Spinal cord (tissue), 9 donors: ENCODE measurements at regions not wholly inside any gene's neighbourhood (a gene's known extent, or its start where the extent isn't known, plus 50 kb on each side); places are given as distances from the start of the nearest gene placed in this dataset.

Experiments
- DNase-seq, 6 donors: peaks; one replicate each; pipeline versions ENCODE4 v3.0.0 to v3.0.0-alpha.2; 2013 to 2015; ENCODE audit warnings: low spot score in 6 of 6, low read depth in 4 of 6
- H3K27ac ChIP-seq: one replicate; pipeline ENCODE4 v1.5.1; 2013; ENCODE audit warnings: low read depth, low read length, control low read depth
- H3K27me3 ChIP-seq: one replicate; pipeline ENCODE4 v1.6.1; 2013; ENCODE audit warnings: low read length; ENCODE audit not compliant: control insufficient read depth, insufficient read depth
- H3K36me3 ChIP-seq: one replicate; pipeline ENCODE4 v1.6.1; 2013; ENCODE audit warnings: low read length; ENCODE audit not compliant: control insufficient read depth, insufficient read depth
- H3K4me1 ChIP-seq: one replicate; pipeline ENCODE4 v1.6.1; 2013; ENCODE audit warnings: low read length; ENCODE audit not compliant: control insufficient read depth, insufficient read depth
- H3K4me3 ChIP-seq: one replicate; pipeline ENCODE4 v1.5.1; 2013; ENCODE audit warnings: low read depth, low read length, control low read depth
- H3K9me3 ChIP-seq: one replicate; pipeline ENCODE4 v1.6.1; 2013; ENCODE audit warnings: low read length; ENCODE audit not compliant: control insufficient read depth, insufficient read depth
- WGBS: methylation state at CpG from one replicate; pipeline ENCODE4 v1.1.5; 2013; ENCODE audit warnings: missing lambda C conversion rate; ENCODE audit not compliant: insufficient coverage; 5-methylcytosine and 5-hydroxymethylcytosine counted together
- donor health status: healthy.

DNA sequence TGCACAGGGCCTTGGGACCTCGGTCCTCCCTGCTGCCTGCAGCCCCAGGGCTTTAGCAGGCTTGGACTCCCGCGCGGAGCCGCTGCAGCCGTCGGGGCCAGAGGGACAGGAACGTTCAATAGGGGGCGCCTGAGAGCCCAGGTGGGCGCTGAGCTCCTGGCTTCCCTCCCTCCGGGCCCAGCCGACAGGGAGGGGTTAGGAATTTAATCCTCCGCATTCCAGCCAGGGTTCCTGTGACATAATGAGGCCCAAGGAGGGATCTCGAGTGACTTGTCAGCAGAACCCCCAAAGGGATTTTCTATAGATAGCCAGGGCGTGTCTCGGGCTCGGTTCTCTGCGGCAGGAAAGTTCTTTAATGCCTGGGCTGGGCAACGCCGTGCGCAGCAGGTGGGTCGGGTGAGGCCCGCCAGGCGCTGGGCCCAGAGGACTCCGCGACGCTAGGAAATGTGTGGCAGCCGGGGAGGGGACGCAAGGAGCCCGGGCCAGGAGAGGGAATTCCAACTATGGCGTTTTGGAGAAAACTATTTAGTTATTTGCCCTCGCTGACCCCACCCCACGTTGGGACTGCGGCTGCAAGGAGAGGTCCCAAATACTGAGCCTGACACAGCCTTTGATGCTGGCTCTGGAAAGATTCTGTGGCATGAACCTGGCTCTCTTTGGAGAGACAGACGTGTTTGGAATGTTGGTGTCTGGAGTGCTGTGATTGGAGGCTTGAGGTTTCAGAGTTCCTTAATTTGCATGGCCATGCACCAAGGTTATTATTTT, 285.2 kb upstream of the GATB start:
- DNase-seq = peak in 1 of 6 donors; percentile 33
- Histone ChIP-seq H3K4me3 (peak overlapping the region; percentile 17), H3K4me1 (peaks cover 16% of the 10 kb centered on the region), H3K9me3 (no peaks in the 10 kb centered on the region), H3K36me3 (no peaks in the 10 kb centered on the region), H3K27ac (no peak overlapping the region), H3K27me3 (peaks cover 9% of the 10 kb centered on the region)
- 14% methylated on average over 33 of the region's 35 CpGs for WGBS

DNA sequence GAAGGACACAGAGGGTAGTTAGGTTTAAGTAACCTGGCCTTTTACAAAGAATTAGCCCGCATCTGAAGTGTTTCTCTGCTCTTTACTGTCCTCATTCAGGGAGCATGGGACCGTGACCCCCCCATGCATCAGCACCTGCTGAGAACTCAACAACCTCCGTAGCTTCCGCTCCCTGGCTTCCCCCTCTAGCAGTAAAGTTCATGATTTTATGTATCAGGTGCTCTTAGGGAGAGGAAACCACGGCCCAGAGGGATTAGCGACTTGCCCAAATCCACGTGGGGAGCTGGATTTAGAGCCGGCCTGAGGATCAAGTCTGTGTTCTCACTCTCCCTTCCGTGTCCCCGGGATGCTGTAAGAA, 284.6 kb upstream of the GATB start:
- no peak overlapping the region for H3K4me3 ChIP-seq

DNA sequence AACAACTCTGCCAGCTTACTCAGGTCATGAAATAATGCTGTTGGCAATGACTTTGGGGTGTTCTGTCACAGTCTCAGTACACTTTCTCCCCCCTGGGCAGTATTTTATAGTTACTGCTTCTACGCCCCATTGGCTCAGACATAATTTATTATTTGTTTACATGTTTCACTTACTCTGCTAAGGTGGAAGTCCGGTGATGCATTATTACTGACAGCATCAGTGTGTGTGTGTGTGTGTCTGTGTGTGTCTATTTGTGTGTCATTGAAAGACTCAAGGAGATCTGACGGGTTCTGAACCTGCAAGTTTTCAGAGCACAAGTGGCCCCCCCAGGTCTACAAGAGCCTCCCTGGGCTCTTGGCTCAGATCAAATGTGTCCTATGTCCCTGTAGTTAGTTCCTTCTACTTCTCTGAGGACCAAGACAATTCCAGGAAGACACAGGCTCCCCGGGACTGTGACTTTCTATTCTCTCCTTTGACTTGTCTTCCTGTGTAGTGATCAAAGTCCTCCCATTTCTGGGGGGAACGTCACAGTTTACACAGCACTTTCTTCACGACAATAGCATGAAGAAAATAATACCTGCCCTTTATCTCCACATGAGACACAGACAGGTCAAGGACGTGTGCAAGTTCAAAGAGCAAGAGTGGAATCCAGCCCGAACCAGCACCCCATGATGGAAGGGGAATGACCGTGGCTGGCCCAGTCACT, 283.7 kb upstream of the GATB start:
- Histone ChIP-seq H3K4me1 (peaks cover 16% of the 10 kb centered on the region), H3K9me3 (no peaks in the 10 kb centered on the region), H3K4me3 (no peak overlapping the region), H3K27me3 (peaks cover 9% of the 10 kb centered on the region), H3K36me3 (no peaks in the 10 kb centered on the region), H3K27ac (no peak overlapping the region)
- WGBS = 78% methylated on average over 6 of the region's 9 CpGs
- peak in 1 of 6 donors; percentile 39 for DNase-seq

More for the DNA sequence above, 284.6 kb upstream of the GATB start:
- 12% methylated on average over 6 of the region's 10 CpGs for WGBS
- no peak overlapping the region for H3K27ac ChIP-seq
- no peak for DNase-seq
- H3K4me1 ChIP-seq = peaks cover 16% of the 10 kb centered on the region
- no peaks in the 10 kb centered on the region for H3K9me3 ChIP-seq
- peaks cover 9% of the 10 kb centered on the region for H3K27me3 ChIP-seq
- no peaks in the 10 kb centered on the region for H3K36me3 ChIP-seq

DNA sequence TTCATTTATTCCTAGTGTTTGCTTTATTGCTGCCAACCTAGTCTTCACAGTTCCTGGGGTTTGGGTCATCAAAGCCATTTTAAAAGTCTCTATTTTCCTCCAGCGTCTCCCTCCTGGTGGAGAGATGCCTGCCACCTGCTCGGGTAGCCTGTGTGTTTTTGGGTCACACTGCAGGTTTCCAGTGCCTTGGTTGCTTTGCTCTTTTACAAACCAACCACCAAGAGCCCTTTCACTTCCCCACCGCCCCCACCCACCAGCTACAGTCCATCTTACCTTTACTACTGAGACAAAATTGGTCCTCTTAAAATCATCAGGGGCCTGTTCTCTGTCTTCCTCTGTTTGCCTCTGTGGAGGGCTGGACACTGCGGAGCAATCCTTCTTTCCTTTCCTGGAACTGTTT, 280.5 kb upstream of the GATB start:
- Histone ChIP-seq H3K4me3 (no peak overlapping the region), H3K36me3 (no peaks in the 10 kb centered on the region), H3K27me3 (peaks cover 9% of the 10 kb centered on the region), H3K27ac (no peak overlapping the region), H3K4me1 (peaks cover 15% of the 10 kb centered on the region), H3K9me3 (no peaks in the 10 kb centered on the region)
- WGBS = 79% methylated on average over 4 of the region's 4 CpGs
- DNase-seq = no peak

DNA sequence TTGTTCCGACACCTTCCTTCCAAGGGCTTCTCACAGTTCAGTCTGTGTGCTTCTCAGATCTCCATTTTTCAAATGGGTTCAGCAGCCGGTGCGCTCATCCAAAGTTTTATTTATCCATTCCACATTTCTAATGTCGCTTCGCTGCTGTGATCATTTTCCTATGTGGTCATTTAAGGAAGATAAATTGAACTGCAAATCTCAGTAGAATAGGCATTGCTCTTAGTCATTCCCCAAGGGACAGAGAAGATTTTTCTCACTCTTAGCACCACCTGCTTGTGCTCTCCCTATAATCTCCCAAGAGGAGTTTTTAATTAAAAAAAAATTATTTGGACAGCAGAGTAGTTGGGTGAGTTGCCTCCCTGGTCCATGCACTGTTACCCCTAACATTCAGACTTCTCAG, 278.9 kb upstream of the GATB start:
- Histone ChIP-seq H3K4me3 (no peak overlapping the region), H3K36me3 (no peaks in the 10 kb centered on the region), H3K4me1 (peaks cover 5% of the 10 kb centered on the region), H3K27ac (no peak overlapping the region), H3K27me3 (no peaks in the 10 kb centered on the region), H3K9me3 (no peaks in the 10 kb centered on the region)
- DNase-seq = peak in 1 of 6 donors; percentile 43
- 88% methylated on average over 1 of the region's 5 CpGs for WGBS

DNA sequence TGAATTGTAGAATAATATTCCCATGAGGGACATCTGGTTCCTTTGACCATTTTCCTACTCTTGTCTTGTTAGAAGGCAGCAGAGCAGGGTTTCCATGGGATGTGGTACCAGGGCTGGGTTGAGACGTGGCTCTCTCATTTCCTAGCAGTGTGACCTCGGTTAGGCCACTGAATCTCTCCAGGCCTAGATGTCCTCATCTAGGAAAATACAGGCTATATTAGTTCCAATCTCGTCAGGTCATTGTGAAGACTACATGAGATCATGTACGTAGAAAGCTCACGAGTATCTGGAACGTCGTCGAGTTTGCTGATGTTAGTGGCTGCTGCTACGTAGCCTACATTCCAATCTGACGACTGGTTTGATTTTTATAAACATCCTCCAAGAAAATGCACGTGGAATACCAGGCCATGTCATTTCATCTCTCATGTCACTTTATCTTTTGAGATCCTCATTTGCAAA, 278.2 kb upstream of the GATB start:
- Histone ChIP-seq H3K36me3 (no peaks in the 10 kb centered on the region), H3K4me1 (peaks cover 4% of the 10 kb centered on the region), H3K4me3 (no peak overlapping the region), H3K27ac (no peak overlapping the region), H3K27me3 (no peaks in the 10 kb centered on the region), H3K9me3 (no peaks in the 10 kb centered on the region)
- 92% methylated on average over 11 of the region's 11 CpGs for WGBS
- DNase-seq = no peak

DNA sequence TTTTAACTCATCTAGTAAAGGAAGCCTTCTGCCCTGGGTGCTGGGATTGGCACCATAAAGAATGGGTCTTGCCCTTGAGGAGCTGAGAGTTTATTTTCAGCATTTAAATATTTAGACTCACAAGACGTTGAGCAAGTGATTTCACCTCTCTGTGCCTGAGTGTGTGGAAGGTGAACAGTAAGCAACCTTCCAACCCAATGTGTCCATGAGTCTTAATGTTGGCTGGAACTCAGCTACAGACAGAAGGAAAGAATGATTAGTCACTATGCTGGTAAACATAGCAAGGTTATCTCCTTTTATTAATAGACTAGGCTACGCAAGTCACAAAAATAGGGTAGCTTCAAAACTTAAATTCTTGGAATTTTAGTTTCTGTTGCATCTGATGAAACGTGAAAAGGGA, 277.4 kb upstream of the GATB start:
- no peak for DNase-seq
- Histone ChIP-seq H3K9me3 (no peaks in the 10 kb centered on the region), H3K4me3 (no peak overlapping the region), H3K36me3 (no peaks in the 10 kb centered on the region), H3K4me1 (no peaks in the 10 kb centered on the region), H3K27me3 (no peaks in the 10 kb centered on the region), H3K27ac (no peak overlapping the region)
- no CpG with 5 or more reads among the region's 3 CpGs for WGBS

DNA sequence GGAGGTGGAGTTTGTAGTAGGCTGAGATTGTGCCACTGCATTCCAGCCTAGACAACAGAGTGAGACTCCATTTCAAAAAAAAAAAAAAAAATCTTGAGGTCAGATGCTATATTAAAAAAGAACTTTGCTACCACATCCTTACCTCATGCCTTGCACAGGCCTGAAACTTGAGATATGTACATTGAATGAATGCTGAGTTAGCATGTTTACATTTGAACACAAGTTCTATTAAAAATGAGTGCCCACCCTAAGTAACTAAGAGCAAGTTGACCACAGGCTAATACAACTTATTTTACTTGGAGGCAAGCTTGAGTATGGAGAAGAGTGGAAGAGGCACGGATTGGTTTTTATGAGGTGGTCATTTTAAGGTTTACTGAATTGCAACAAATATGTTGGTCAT, 276.6 kb upstream of the GATB start:
- no peaks in the 10 kb centered on the region for H3K9me3 ChIP-seq
- H3K27ac ChIP-seq = no peak overlapping the region
- H3K4me3 ChIP-seq = no peak overlapping the region
- DNase-seq = no peak
- no CpG with 5 or more reads among the region's 1 CpG for WGBS
- H3K4me1 ChIP-seq = no peaks in the 10 kb centered on the region
- H3K27me3 ChIP-seq = no peaks in the 10 kb centered on the region
- H3K36me3 ChIP-seq = no peaks in the 10 kb centered on the region

DNA sequence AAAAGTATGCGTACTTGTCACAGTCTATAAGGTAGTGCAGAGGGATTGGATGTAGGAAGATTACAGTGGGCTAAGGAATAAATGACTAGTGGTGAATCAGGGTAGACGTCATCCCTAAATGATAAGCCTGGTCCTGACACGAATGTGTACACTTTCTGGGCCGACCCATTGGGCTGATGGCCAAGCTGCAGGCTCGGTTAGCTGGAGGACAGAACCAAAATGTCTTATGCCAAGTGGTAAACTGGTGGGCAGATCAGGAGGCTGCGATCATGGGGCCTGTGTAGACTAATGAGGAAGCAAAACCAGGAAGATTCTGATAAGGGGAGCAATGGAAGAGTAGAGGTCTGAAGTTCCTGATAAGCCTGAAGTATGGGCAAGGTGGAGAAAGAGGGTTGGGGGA, 272.8 kb upstream of the GATB start:
- H3K27me3 ChIP-seq = peaks cover 3% of the 10 kb centered on the region
- WGBS = 96% methylated on average over 6 of the region's 6 CpGs
- no peak overlapping the region for H3K27ac ChIP-seq
- no peak for DNase-seq
- no peaks in the 10 kb centered on the region for H3K36me3 ChIP-seq
- no peaks in the 10 kb centered on the region for H3K9me3 ChIP-seq
- no peak overlapping the region for H3K4me3 ChIP-seq
- no peaks in the 10 kb centered on the region for H3K4me1 ChIP-seq

DNA sequence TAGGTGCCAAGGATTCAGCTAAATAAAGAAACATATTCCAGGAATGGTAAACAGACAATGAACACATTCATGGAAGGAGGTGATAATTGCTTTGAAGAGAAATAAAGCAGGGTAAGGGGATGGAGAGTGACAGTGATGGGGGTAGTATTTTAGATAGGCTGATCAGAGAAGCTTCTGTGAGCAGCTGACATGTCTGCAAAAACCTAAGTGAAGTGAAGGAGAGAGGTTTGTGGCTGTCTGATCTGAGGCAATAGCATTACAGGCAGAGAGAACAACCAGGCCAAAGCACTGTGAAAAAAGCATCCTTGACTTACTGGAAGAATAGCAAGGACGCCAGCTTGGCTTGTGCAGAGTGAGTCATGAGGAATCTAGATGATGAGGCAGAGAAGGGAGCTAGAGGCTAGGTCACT, 271.9 kb upstream of the GATB start:
- no peaks in the 10 kb centered on the region for H3K9me3 ChIP-seq
- H3K4me3 ChIP-seq = no peak overlapping the region
- no peaks in the 10 kb centered on the region for H3K36me3 ChIP-seq
- peaks cover 3% of the 10 kb centered on the region for H3K27me3 ChIP-seq
- no peak overlapping the region for H3K27ac ChIP-seq
- DNase-seq = no peak
- WGBS = 89% methylated on average over 1 of the region's 1 CpG
- no peaks in the 10 kb centered on the region for H3K4me1 ChIP-seq
